A549 (cell line): ENCODE measurements at regions not wholly inside any gene's neighbourhood (a gene's known extent, or its start where the extent isn't known, plus 50 kb on each side); places are given as distances from the start of the nearest gene placed in this dataset.

Experiments
- ATAC-seq, 2 experiments: fragments of 200-7000 bp in 1 of 2; fragments of >200 bp in 1 of 2; cut with Nextera tagmentation in 1 of 2; cut with Tn5 transposase in 1 of 2; 3 replicates each; pipeline versions ENCODE4 v1.8.0 to v1.9.1; 2018 to 2020; ENCODE audit warnings: mild to moderate bottlenecking in 1 of 2, moderate library complexity in 1 of 2
- CTCF ChIA-PET: fragments of 300-600 bp; sonication (Branson Sonifier 250); formaldehyde crosslinking; extraction: SDS; loops from one replicate; lab custom pipeline; 2021; ENCODE audit warnings: antibody characterized with exemption, inconsistent platforms; lab: Yijun Ruan, JAX
- POLR2A ChIA-PET: fragments of 350-600 bp; formaldehyde crosslinking; extraction: SDS; loops from one replicate; lab custom pipeline; 2021; ENCODE audit warnings: antibody characterized with exemption, inconsistent platforms; lab: Yijun Ruan, JAX
- DNase-seq, 2 experiments: peaks; one replicate each; pipeline versions ENCODE4 v3.0.0 to v3.0.0-alpha.2; 2011 to 2016; ENCODE audit warnings: low read depth in 1 of 2, low spot score in 1 of 2
- FAIRE-seq: peaks from 2 replicates; lab custom pipeline; 2011; peaks lifted over from hg19 to GRCh38; lab: Jason Lieb, UNC
- H3K27ac ChIP-seq, 2 experiments: fragments of >200 bp; sonication (Bioruptor Twin); formaldehyde crosslinking; 3 replicates each; pipeline ENCODE4 v1.5.1; 2016 to 2017
- H3K4me1 ChIP-seq: fragments of >200 bp; sonication (Bioruptor Twin); formaldehyde crosslinking; 3 replicates; pipeline ENCODE4 v1.6.1; 2016
- H3K4me2 ChIP-seq: fragments of >200 bp; sonication (Bioruptor Twin); formaldehyde crosslinking; 3 replicates; pipeline ENCODE4 v1.6.1; 2016
- H3K4me3 ChIP-seq: fragments of >200 bp; sonication (Bioruptor Twin); formaldehyde crosslinking; 3 replicates; pipeline ENCODE4 v1.5.1; 2016
- H3K9me3 ChIP-seq: fragments of >200 bp; sonication (Bioruptor Twin); formaldehyde crosslinking; 3 replicates; pipeline ENCODE4 v1.6.1; 2016
- CBX2 ChIP-seq: fragments of 200-600 bp; sonication (generic); IDR thresholded peaks from 2 replicates; pipeline ENCODE4 v1.6.1; 2016; ENCODE audit warnings: low read depth, mild to moderate bottlenecking, borderline replicate concordance
- CBX8 ChIP-seq: fragments of 200-600 bp; sonication (generic); IDR thresholded peaks from 2 replicates; pipeline ENCODE4 v1.6.1; 2016
- EHF ChIP-seq: fragments of 250-450 bp; sonication (Bioruptor Pico); IDR thresholded peaks from 2 replicates; pipeline ENCODE4 v1.5.0; 2020; ENCODE audit warnings: mild to moderate bottlenecking
- EHMT2 ChIP-seq: fragments of 200-600 bp; sonication (generic); IDR thresholded peaks from 2 replicates; pipeline ENCODE4 v1.6.1; 2016; ENCODE audit warnings: antibody characterized with exemption, low read depth, mild to moderate bottlenecking, moderate library complexity
- ESRRA ChIP-seq: fragments of 150-350 bp; IDR thresholded peaks from 2 replicates; pipeline ENCODE4 v1.6.1; 2014; ENCODE audit warnings: mild to moderate bottlenecking, low read length, borderline replicate concordance
- FOSL2 ChIP-seq, 2 experiments: fragments of 450-650 bp in 1 of 2; fragments of >200 bp in 1 of 2; sonication (Bioruptor Twin) in 1 of 2; formaldehyde crosslinking; IDR thresholded peaks; 2 replicates each; pipeline versions ENCODE4 v1.5.0 to v1.6.1; 2016 to 2020; ENCODE audit warnings: mild to moderate bottlenecking in 1 of 2, moderate library complexity in 1 of 2
- HDAC2 ChIP-seq: fragments of 200-600 bp; sonication (generic); IDR thresholded peaks from 2 replicates; pipeline ENCODE4 v1.6.1; 2016
- HOXA7 ChIP-seq: fragments of 250-450 bp; sonication (Bioruptor Pico); IDR thresholded peaks from 2 replicates; pipeline ENCODE4 v1.5.0; 2020; ENCODE audit warnings: mild to moderate bottlenecking, moderate library complexity
- JUN ChIP-seq, 2 experiments: fragments of >200 bp; sonication (Bioruptor Twin); formaldehyde crosslinking; IDR thresholded peaks; 2 replicates in 1 of 2; 3 replicates in 1 of 2; pipeline ENCODE4 v1.6.1; 2016 to 2017
- KDM5A ChIP-seq: fragments of 200-600 bp; sonication (generic); IDR thresholded peaks from 2 replicates; pipeline ENCODE4 v1.6.1; 2016; ENCODE audit warnings: antibody characterized with exemption, mild to moderate bottlenecking
- MYC ChIP-seq: IDR thresholded peaks from 2 replicates; pipeline ENCODE4 v1.6.1; 2012; ENCODE audit warnings: mild to moderate bottlenecking, inconsistent platforms, low read length, improper control_type of control experiment, borderline replicate concordance
- PHF8 ChIP-seq: fragments of 200-600 bp; sonication (generic); IDR thresholded peaks from 2 replicates; pipeline ENCODE4 v1.6.1; 2016; ENCODE audit warnings: low read depth, mild to moderate bottlenecking, antibody characterized with exemption, moderate library complexity, borderline replicate concordance
- RAD21 ChIP-seq, 2 experiments: fragments of >200 bp in 1 of 2; sonication (Bioruptor Twin) in 1 of 2; formaldehyde crosslinking in 1 of 2; IDR thresholded peaks in 1 of 2; conservative IDR thresholded peaks in 1 of 2; 2 replicates in 1 of 2; 3 replicates in 1 of 2; pipeline ENCODE4 v1.6.1; 2012 to 2018; ENCODE audit warnings: inconsistent platforms in 1 of 2
- RARB ChIP-seq: fragments of 250-450 bp; sonication (Bioruptor Pico); IDR thresholded peaks from 2 replicates; pipeline ENCODE4 v1.8.0; 2021; ENCODE audit warnings: mild to moderate bottlenecking, moderate library complexity
- SMC3 ChIP-seq: fragments of >200 bp; sonication (Bioruptor Twin); formaldehyde crosslinking; IDR thresholded peaks from 3 replicates; pipeline ENCODE4 v1.6.1; 2018; ENCODE audit warnings: inconsistent platforms
- SREBF2 ChIP-seq: fragments of 450-650 bp; IDR thresholded peaks from 2 replicates; pipeline ENCODE4 v1.6.1; 2014; ENCODE audit warnings: mild to moderate bottlenecking, moderate library complexity
- TFCP2L1 ChIP-seq: fragments of 250-450 bp; sonication (Bioruptor Pico); IDR thresholded peaks from 2 replicates; pipeline ENCODE4 v1.5.0; 2021; ENCODE audit warnings: mild to moderate bottlenecking
- ZNF302 ChIP-seq: fragments of 250-450 bp; sonication (Bioruptor Pico); IDR thresholded peaks from 2 replicates; pipeline ENCODE4 v1.9.0; 2021; ENCODE audit warnings: inconsistent platforms, mild to moderate bottlenecking, moderate library complexity
- WGBS: methylation state at CpG from one replicate; pipeline ENCODE4 v1.1.6; 2017; ENCODE audit errors: missing lambda C conversion rate; 5-methylcytosine and 5-hydroxymethylcytosine counted together
- TF ChIP-seq, protein P1 (sequence below): IDR thresholded peaks from 2 replicates; pipeline ENCODE4 v1.6.1; 2012; ENCODE audit warnings: low read depth, borderline replicate concordance
- TF ChIP-seq, protein P2 (sequence below): fragments of 150-350 bp; IDR thresholded peaks from 2 replicates; pipeline ENCODE4 v1.6.1; 2014; ENCODE audit warnings: low read depth, mild to moderate bottlenecking, low read length
- TF ChIP-seq, protein P3 (sequence below): fragments of 450-650 bp; IDR thresholded peaks from 2 replicates; pipeline ENCODE4 v1.6.1; 2014; ENCODE audit warnings: antibody characterized with exemption
- TF ChIP-seq, protein P4 (sequence below): IDR thresholded peaks from 2 replicates; pipeline ENCODE4 v1.6.1; 2012
- TF ChIP-seq, protein P5 (sequence below): fragments of >200 bp; sonication (Bioruptor Twin); formaldehyde crosslinking; IDR thresholded peaks from 2 replicates; pipeline ENCODE4 v1.6.1; 2016

DNA sequence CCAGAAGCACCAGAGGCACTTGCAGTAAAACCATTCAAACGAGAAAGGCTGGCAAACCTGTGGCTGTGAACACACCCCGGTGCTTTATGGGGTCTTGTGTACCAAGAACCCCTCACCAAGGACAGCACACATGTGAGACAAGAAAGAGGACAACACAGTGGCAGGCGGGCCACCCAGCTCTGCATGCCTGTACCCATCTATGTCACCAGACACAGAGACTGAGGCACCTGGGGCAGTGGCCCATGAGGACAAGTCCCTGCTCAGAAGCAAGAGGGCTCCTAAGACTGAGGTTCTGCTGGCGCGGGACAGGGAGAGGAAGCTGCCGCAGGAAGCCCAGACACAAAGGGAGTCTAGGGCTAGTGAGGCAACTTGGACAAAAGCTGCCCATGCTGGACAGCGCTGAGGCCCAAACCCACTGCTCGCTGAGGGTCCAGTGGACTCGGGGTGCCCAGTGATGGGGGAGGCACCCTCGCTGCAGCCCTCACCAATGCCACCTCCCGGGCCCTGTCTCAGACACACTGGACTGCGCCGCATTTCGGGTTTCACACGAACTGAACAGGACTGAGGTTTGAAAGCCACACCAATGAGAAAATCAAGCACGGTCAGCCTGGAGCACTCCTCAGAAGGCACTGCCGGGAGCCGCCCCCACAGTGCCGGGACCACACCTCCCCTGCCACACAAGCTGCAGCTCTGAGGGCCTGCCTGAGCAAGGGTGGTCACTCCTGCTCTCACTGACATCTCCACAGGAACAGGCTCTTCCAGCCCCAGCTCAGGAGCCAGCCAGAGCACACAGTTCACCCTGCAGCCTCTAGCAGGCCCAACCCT lies 232.7 kb downstream of the TUBA3C start (continued):
- TF ChIP-seq, protein P1, sequence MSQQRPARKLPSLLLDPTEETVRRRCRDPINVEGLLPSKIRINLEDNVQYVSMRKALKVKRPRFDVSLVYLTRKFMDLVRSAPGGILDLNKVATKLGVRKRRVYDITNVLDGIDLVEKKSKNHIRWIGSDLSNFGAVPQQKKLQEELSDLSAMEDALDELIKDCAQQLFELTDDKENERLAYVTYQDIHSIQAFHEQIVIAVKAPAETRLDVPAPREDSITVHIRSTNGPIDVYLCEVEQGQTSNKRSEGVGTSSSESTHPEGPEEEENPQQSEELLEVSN: no peak

DNA sequence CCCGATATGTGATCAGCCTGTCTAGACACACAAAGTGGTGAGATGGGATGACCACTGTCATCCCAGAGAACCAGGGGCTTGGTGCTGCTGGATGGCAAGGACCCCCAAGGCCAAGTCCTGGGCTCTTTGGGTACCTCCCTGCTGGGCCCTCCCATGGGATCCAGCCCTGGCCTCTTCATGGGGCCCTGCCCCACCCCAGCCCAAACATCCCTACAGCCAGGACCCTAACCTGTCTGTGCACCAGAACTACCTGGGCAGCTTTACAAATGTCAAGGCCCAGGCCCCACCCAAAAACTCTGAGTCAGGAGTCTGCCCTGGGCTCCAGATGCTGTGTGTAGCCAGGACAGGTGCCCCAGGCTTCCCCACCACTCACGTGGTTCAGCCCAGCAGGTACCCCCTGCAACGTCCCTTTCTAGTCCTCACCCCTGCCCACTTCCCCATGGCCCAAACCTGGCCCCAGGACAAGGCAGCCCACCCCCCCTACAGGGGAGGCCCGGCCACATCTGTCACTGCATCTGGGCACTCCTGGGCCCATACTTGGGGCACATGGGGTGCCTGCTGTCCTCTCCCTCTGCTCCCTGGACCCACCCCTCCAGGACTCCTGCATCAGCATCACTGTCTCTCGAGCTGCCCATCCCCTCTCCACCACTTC lies 233.5 kb downstream of the TUBA3C start:
- POLR2A ChIA-PET: no interaction called here
- no peaks in the 10 kb centered on the region for H3K9me3 ChIP-seq
- no peak overlapping the region for H3K4me2 ChIP-seq
- no peak for TF ChIP-seq ZNF302 (CRISPR knock-in tag)
- no peak for TF ChIP-seq SREBF2
- TF ChIP-seq, protein P2, sequence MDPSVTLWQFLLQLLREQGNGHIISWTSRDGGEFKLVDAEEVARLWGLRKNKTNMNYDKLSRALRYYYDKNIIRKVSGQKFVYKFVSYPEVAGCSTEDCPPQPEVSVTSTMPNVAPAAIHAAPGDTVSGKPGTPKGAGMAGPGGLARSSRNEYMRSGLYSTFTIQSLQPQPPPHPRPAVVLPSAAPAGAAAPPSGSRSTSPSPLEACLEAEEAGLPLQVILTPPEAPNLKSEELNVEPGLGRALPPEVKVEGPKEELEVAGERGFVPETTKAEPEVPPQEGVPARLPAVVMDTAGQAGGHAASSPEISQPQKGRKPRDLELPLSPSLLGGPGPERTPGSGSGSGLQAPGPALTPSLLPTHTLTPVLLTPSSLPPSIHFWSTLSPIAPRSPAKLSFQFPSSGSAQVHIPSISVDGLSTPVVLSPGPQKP: no peak
- TF ChIP-seq PHF8: no peak
- TF ChIP-seq, protein P3, sequence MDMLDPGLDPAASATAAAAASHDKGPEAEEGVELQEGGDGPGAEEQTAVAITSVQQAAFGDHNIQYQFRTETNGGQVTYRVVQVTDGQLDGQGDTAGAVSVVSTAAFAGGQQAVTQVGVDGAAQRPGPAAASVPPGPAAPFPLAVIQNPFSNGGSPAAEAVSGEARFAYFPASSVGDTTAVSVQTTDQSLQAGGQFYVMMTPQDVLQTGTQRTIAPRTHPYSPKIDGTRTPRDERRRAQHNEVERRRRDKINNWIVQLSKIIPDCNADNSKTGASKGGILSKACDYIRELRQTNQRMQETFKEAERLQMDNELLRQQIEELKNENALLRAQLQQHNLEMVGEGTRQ: no peak
- TF ChIP-seq, protein P4, sequence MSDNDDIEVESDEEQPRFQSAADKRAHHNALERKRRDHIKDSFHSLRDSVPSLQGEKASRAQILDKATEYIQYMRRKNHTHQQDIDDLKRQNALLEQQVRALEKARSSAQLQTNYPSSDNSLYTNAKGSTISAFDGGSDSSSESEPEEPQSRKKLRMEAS: no peak
- TF ChIP-seq RARB (CRISPR knock-in tag): no peak
- no peak for TF ChIP-seq RAD21 (conservative IDR thresholded peaks at IDR 0.05 in 1 of 2, IDR thresholded peaks at IDR 0.05 in 1 of 2)
- no peak for TF ChIP-seq CBX2
- TF ChIP-seq MYC: no peak
- TF ChIP-seq EHMT2: no peak
- TF ChIP-seq, protein P5, sequence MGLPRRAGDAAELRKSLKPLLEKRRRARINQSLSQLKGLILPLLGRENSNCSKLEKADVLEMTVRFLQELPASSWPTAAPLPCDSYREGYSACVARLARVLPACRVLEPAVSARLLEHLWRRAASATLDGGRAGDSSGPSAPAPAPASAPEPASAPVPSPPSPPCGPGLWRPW: no peak
- no peak for TF ChIP-seq HDAC2
- TF ChIP-seq EHF (CRISPR knock-in tag): no peak
- TF ChIP-seq SMC3: no peak
- no peak for TF ChIP-seq CBX8
- no peak for TF ChIP-seq JUN (IDR thresholded peaks at IDR 0.05)
- TF ChIP-seq FOSL2 (IDR thresholded peaks at IDR 0.05): no peak
- TF ChIP-seq FOSL2 (CRISPR knock-in tag; IDR thresholded peaks at IDR 0.05): no peak
- TF ChIP-seq, all 56 proteins: peak for 0
- CTCF ChIA-PET: no interaction called here
- no peak for FAIRE-seq
- Histone ChIP-seq H3K27ac (no peak overlapping the region), H3K4me1 (no peaks in the 10 kb centered on the region), H3K4me3 (no peak overlapping the region)
- WGBS: 22% methylated on average over 3 of the region's 5 CpGs
- ATAC-seq: no peak
- no peak for DNase-seq

DNA sequence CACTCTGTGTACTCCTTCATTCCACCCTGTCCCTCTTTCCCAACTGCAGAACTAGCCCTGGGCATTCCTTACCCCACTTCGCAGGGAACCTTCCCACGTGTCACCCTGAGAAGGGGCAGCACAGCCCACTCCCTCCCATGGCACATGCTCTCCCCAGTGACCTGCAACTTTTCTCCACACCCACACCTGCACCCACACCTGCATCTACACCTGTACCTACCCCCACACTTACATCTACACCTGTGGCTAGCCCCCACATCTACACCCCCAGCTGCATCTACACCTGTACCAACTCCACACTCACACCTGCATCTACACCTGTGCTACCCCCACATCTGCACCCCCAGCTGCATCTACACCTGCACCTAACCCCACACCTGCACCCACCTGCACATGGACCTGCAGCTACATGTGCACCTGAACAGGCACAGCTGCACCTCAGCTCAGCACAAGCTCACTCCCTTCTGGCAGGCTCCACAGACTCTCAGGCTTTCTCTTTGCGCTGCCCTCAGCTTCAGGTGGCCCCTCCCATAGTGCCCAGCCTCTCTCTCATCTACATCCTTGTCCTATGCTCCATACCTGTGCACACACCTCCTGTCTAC lies 234.1 kb downstream of the TUBA3C start:
- Histone ChIP-seq H3K4me3 (no peak overlapping the region), H3K9me3 (no peaks in the 10 kb centered on the region), H3K4me2 (no peak overlapping the region), H3K27ac (no peak overlapping the region), H3K4me1 (no peaks in the 10 kb centered on the region)
- ATAC-seq (no peak), FAIRE-seq (no peak), DNase-seq (no peak)
- ChIA-PET POLR2A (no interaction called here), CTCF (no interaction called here)
- TF ChIP-seq PHF8: no peak
- no peak for TF ChIP-seq KDM5A
- no peak for TF ChIP-seq HDAC2
- TF ChIP-seq RAD21 (conservative IDR thresholded peaks at IDR 0.05 in 1 of 2, IDR thresholded peaks at IDR 0.05 in 1 of 2): no peak
- no peak for TF ChIP-seq HOXA7 (CRISPR knock-in tag)
- no peak for TF ChIP-seq TFCP2L1 (CRISPR knock-in tag)
- TF ChIP-seq, protein P2: no peak
- no peak for TF ChIP-seq ESRRA
- 8% methylated on average over 3 of the region's 3 CpGs for WGBS
